Activated T-cell treated with anti-CD3 and anti-CD28 coated beads for 48 hours (primary cell): ENCODE measurements at regions not wholly inside any gene's neighbourhood (a gene's known extent, or its start where the extent isn't known, plus 50 kb on each side); places are given as distances from the start of the nearest gene placed in this dataset.
"Not testable (repeated sequence)": the region's sequence is repeated elsewhere in the genome, so short reads cannot be mapped to it uniquely, and the experiment has no call there.

Source experiments
- DNase-seq: peaks from one replicate; pipeline ENCODE4 v3.0.0-alpha.2; 2020; ENCODE audit warnings: low read depth

- no peak for DNase-seq
Observed at GRCh38 chr16:47858333-47858982, 297.3 kb downstream of the ABCC12 start.

DNA sequence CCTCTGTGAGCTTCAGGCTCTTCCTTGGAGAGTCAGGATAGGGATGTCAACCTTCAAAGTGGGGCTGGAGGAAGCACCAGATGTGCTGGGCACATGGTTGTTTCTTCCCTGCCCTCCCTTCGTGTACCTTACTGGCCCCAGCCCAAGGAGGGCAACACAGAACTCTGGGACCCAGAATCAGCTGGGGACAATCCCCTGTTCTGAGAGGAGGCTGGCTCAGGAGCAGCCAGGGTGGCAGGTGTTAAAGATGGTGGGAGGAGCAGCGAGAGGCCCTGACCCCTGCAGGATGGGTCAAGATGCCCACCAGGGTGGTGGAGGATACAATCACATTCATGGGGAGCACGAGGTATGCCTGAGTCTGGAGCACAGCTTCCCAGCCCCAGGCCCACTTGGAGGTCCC, 300.4 kb downstream of the ABCC12 start:
- no peak for DNase-seq

- no peak for DNase-seq
Observed at GRCh38 chr16:47854737-47855136, 301.1 kb downstream of the ABCC12 start.

DNA sequence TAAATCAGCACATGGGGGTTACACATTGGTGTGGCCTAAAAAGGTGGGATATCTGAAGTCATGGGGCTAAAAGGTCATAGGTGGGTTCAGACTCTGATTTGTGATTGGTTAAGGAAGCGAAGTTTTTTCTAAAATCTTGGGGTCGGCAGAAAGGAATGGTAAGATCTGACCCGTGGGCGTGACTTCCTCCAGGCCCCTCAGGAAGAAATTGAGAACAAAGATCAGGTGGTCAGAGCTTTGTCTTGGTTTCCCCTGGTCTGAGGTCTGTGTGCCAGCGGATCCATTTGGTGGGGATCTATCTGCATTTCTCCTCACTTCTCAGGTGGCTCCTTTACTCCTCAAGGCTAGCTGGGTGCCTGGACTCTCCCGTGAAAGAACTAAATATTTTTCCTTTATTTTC, 302.8 kb downstream of the ABCC12 start:
- no peak for DNase-seq

DNA sequence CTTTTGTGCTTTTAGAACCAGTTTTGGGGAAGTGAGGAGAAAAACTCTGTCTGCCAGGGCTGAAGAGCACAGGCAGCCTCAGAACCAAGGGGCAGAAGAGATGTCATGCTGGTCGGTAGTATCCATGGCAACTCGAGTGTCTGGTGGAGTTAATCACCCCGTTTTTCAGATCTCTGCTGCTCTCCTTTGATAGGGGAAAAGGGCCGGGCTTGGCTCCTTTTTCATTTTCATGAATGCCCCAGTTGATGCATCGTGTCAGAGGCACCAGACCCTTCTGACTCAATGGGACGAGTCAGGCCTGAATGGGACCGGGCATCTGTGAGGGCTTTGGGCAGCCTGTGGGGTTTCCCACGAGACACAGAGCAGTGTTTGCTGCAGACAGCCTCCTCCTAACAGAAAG, 304.6 kb downstream of the ABCC12 start:
- no peak for DNase-seq

- no peak for DNase-seq
Observed at GRCh38 chr16:47849736-47850135, 306.1 kb downstream of the ABCC12 start.

- no peak for DNase-seq
Observed at GRCh38 chr16:47848421-47849109, 307.2 kb downstream of the ABCC12 start.

- no peak for DNase-seq
Observed at GRCh38 chr16:47847220-47847970, 308.4 kb downstream of the ABCC12 start.

DNA sequence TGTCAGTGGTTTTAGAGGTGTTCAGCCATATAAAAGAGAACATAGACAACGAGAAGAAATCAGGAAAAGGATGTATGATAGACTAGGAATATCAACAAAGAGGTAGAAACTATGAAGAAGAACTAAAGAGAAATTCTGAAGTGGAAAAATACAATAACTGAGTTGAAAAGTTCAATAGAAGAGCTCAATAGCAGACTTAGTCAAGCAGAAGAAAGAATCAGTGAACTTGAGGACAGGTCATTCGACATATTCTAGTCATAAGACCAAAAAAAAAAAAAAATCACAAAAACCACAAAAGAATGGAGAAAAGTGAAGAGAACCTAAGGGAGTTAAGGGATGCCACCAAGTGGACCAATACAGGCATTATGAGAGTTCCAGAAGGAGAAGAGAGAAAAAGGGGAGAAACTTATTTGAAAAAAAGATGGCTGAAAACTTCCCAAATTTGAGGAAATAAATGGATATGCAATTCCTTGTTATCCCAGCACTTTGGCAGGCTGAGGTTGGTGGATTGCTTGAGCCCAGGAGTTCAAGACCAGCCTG, 321.2 kb downstream of the ABCC12 start:
- no peak for DNase-seq

GRCh38 chr16:47833771-47834170, 322.0 kb downstream of the ABCC12 start:
- no peak for DNase-seq

DNA sequence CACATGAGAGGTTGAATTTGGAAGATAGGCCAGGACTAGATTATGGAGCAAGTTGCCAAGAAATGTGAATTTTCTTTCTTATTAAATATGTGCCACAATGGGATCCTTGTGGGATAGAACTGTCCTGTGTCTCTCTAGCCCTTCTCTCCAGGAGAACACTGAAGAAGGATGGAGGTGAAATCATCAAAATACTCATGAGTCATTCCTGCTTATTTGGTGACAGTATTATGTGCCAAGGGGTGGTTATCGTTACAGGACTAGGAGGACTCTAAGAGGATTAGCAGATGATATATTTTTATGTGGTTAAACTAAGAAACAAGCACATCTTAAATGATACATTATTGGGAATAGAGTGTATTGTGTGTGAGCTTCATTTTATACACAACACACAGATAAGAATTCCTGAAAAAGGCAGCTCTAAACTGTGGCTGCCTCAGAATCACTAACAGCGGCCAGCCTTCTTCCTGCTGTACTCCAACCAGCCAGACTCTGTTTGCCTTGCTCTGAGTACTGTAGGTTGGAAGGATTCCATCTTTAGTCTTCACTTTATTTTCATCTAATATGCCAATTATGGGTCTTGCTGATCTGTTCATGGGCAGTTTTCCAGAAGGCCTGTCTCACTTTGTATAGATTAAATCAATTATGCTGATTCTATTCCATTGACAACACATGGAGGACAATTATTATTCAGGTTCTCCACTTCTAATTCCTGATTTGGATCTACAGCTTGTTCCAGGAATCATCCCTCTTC, 325.8 kb downstream of the ABCC12 start:
- DNase-seq = no peak

- no peak for DNase-seq
Observed at GRCh38 chr16:47826070-47826469, 329.7 kb downstream of the ABCC12 start.

DNA sequence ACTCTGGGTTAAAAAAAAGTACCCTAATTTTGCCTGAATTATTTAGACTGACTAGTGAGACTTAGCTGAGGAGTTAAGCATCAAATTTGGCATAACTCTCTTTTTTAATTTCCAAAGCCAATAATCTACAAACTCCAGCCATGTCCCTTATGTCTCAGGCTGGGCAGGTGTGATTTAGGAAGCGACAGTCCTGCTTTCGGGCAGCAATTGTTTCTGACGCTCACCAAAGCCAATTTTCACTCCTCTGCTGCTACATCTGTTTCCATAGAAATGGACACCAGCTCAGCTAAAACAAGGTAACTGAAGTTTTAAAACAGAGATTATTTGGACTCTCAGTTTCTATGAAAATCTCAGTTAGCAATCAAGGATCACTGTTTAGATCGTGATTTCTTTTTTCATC, 338.7 kb downstream of the ABCC12 start:
- DNase-seq = no peak

DNA sequence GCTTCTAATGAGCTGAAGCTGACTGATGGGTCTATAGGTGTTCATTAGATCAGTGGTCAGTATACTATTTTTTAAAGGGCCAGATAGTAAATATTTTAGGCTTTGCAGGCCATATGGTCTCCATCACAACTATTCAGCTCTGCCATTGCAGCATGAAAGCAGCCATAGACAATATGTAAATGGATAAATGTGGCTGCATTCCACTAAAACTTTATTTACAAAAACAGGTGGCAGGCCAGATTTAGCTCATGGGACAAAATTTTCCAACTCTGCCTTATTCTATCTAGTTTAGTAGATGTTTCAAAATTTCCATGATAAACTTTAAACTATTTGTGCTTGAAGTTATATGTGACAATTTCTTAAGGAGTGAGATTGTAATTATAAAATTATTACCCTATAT, 339.3 kb downstream of the ABCC12 start:
- DNase-seq = no peak

DNA sequence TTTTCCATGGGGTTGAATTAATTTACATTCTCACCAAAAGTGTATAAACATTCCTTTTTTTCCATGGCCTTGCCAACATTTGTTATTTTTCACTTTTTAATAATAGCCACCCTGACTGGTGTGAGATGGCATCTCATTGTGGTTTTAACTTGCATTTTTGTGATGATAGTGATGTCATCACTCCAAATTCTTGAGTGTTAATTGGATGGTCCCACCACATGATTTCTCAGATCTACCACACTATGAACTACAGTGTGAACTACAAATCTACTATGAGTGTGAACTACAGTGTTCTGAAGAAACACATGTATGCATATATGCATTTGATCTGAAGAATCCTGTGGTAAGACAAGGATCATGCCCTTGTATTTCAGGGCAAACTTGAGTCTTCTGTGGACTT, 340.1 kb downstream of the ABCC12 start:
- DNase-seq = no peak

DNA sequence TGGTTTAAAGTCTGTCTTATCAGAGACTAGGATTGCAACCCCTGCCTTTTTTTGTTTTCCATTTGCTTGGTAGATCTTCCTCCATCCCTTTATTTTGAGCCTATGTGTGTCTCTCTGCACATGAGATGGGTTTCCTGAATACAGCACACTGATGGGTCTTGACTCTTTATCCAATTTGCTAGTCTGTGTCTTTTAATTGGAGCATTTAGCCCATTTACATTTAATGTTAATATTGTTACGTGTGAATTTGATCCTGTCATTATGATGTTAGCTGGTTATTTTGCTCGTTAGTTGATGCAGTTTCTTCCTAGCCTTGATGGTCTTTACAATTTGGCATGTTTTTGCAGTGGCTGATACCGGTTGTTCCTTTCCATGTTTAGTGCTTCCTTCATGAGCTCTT, 344.0 kb downstream of the ABCC12 start:
- not testable (repeated sequence) for DNase-seq

DNA sequence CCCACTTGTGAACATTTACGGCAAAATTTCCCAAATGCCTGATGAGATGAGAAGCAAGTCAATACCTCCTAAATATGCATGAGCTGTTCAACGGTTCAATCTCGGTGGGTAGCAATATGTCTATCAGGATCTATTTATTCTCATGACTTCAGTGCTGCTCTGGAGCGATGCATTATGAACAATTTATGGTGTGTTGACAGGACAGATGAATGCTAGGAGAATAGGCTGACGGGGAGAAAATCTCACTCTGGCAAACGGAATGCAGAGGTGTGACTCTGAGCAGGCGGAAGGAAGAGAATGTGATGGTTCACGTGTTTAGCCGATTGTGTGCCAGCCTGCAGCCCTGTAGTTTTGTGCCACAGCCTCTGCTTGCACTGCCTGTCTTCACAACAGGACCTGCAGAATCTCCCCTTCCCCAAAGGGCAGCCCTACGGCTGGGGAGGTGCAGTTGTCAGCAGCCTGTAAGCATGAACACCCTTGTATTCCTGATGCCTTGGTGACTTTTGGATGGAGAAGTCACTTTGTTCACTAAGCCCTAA, 345.2 kb downstream of the PHKB start:
- no peak for DNase-seq

DNA sequence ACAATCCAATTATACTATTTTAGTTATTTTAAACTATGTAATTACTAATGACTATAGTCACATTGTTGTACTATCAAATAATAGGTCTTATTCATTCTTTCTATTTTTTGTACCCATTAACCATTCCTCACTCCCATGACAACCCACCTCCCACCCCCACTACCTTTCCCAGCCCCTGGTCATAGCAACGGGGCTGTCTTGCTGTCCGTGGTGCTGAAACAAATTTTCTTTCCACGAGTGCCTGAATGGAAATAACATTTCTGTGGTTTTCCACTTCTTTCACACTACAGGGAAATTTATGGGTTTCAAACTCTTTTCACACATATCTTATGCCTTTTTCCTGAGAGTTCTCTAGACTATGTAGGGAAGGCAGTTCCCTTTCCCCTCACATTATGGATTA, 326.6 kb downstream of the PHKB start:
- DNase-seq = no peak

DNA sequence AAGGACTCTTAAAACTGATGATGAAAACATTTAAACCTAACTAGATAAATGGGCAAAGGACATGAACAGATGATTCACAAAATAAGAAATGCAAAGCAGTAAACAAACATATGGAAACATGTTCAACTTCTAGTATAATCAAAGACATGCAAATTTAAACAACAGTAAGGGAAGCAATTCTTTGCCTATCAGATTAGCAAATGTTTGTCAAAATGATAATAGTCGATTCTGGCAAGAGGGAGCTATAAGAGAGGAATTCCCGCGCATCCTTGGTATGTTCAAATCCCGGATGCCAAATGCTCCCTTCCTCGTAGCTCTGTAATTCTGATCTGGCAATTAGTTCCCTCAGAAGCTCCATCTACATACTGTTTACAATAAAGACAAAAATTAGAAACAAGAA, 320.5 kb downstream of the PHKB start:
- DNase-seq = no peak

- DNase-seq = no peak
Observed at GRCh38 chr16:47780213-47780875, 319.2 kb downstream of the PHKB start.

DNA sequence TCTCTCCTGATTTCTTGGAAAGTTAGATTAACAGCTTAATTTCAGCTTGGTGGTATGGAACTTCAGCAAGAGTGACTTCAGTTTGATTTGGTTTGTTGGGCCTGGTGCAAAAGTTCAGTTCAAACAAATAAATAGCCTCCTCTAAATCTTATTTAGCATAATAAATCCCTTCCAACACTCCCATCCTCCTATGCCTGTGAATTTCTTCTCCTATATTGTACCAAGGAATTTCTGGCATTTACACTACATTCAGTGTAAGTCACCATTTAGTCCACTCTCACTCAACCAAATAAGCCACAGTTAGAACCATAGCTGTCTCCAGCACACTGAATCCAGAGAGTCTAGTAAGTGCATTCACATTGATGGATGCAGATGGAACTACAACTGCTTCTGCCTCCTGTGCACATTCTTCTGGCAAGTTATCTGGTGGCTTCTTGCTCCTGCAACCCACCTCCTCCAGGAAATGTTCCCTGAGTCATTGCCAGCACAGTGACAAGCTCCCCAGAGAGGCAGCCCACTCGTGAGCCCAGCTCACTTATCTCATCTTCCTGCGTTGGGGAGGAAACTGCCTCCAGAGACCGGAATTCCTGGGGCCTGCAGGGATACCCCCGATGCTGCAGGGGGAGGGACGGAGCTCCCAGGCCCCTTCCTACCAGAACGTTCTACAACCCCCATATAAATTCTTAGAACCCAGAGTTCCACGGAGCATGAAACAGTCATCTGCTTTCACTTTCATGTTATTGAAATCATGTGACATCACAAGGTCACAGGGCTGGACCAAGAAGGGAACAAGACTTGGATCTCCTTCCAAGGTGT, 318.3 kb downstream of the PHKB start:
- peak; percentile 5 for DNase-seq
